HG02763 (cell line): ENCODE measurements at regions not wholly inside any gene's neighbourhood (a gene's known extent, or its start where the extent isn't known, plus 50 kb on each side); places are given as distances from the start of the nearest gene placed in this dataset.
"Not testable (repeated sequence)": the region's sequence is repeated elsewhere in the genome, so short reads cannot be mapped to it uniquely, and the experiment has no call there.

Experiments used
- ATAC-seq: cut with Tn5 transposase; IDR thresholded peaks from one replicate; pipeline ENCODE4 v1.9.1; 2021; ENCODE audit warnings: mild to moderate bottlenecking, moderate library complexity; ENCODE audit not compliant: unreplicated experiment

DNA sequence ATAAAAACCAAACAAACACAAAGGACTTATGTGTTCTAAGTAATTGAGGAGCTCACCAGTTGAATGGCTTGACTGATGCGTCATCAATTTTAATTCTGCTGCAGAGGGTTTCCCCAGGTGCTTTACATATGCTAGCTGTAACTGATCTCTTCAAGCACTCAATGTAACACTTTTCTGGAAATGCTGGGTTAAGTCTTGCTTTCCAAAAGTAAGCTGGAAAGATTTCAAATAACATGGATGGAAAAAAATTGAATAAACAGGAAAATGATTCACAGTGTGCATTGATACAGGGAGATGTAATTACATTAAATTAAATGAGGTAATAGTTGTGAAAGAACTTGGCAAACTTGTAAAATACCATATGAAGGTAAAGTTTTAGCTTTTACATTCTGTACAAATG is 186.7 kb upstream of the WDFY3 start:
- no peak for ATAC-seq

DNA sequence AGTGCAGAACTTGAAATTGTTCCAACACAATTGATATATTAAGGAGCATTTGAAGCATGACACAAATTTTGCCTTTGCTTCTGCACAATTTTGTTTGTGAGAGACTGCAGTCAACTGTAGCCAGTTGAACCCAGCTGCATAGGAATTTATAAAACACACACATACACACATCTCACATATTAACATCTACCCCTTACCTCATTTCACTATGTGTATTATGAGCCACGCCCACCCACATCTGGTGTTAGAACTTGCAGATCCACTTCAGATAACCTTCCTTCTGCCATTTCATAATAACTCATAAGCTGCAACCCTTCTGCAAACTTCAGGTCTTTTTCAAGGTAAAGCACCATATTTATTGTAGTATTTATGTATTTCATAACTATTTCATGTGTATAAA is 188.1 kb upstream of the WDFY3 start:
- no peak for ATAC-seq

DNA sequence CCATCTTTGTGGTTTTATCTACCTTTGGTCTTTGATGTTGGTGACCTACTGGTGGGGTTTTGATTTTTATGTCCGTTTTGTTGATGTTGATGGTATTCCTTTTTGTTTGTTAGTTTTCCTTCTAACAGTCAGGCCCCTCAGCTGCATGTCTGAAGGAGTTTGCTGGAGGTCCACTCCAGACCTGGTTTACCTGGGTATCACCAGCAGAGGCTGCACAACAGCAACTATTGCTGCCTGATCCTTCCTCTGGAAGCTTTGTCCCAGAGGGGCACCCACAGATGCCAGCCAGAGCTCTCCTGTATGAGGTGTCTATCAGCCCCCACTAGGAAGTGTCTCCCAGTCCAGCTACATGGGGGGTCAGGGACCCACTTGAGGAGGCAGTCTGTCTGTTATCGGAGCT is 199.3 kb upstream of the WDFY3 start:
- ATAC-seq: no peak

DNA sequence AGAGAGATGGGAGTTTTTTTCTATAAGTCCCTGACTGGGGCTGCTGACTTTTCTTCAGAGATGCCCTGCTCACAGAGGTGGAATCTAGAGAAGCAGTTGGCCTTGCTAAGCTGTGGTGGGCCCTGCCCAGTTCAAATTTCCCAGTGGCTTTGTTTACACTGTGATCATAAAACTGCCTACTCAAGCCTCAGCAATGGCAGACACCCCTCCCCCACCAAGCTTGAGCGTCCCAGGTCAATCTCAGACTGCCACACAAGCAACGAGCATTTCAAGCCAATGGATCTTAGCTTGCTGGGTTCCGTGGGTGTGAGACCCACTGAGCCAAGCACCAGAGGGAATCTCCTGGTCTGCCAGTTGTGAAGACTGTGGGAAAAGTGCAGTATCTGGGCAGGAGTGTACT is 199.8 kb upstream of the WDFY3 start:
- no peak for ATAC-seq

DNA sequence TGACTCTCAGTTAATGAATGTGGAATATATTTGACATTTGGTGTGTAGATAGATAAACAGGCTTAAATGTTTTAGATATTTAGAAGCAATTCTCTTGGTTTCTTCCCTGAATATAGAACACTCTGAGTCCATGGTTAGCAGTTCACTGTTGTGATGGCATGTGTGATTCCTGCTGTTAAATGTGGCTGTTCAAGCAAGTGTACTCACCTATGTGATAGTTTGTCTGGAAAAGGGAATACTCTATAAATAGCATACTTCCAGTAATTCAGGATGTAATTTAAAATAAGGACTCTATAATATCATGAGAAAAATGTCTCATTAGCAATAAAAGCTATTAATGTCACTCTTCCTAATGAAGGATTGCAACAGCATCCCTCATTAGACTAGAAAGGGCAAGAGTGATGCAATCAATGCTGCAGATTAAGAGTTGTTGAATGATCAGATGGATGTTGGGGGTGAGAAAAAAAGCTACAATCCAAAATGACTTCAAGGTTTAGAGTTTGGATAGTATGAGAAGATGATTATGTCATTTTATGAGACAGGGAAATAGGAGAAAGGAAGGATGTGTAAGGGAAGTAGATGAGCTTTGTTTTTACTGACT is 201.8 kb upstream of the WDFY3 start:
- ATAC-seq: no peak

DNA sequence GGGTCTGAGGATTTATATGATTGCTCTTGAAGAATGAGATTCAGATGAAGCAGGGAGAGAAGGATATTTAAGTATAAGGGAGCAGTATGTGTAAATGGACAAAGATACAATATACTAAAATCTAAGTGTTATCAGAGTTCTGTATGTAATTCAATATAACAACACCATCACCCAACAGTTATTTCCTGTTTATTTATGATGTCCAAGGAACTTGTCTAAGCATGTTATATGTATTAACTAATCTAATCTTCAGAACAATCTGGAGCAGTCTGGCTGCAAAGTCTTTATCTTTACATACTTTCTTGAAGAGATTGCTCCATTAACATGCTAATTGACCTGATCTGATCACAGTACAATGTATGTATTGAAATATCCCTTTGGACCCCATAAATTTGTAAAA is 203.8 kb upstream of the WDFY3 start:
- ATAC-seq: no peak

DNA sequence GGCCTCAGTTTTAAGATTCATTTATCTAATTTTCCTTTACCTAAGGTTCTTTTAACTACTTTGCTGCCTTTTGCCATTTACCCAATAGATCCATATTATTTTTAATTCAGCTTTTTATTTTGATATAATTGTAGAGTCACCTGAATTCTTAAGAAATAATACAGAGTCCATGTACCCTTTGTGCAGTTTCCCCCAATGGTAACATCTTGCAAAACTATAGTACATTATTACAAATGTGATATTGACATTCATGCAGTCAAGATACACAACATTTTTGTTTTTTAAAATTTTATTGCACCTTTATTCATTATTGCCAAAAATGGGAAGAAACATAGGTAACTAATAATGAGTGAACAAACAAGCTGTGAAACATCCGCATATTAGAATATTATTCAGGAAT is 208.7 kb upstream of the WDFY3 start:
- no peak for ATAC-seq

DNA sequence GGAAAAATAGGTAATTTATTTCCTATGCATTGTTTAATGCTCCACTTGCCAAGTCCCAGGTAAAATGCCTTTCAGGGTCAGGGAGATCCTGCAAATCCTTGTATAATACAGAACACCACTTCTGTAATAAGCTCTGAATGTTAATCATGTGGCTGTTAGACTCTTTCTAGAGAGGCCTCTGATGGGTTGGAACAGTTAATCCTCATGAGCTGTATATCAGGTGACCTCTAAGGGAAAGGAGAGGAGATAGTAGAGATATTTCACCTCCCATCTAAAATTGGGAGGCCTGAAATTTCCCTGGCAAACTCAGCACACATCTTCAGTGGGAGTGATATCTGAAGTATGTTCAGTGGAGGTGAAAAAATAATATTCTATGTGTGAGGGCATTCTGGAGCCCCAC is 210.6 kb upstream of the WDFY3 start:
- no peak for ATAC-seq

DNA sequence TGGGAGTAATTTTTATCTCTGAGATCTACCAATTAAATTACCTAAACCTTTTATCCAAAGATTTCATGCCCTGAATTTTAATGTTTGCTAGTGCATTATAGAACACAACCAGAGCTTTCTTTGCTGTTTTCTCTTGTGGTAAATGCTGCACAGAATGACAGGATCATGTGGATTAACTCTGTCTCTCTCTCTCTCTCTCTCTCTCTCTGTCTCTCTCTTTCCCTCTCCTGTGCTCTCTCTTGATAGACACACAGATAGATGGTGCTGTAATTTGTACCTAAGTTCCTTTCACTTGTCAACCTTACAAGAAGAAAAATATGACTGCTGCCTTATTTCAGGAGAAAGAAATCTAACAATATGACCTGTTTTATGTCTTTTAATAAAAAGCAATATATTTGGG is 211.2 kb upstream of the WDFY3 start:
- no peak for ATAC-seq

DNA sequence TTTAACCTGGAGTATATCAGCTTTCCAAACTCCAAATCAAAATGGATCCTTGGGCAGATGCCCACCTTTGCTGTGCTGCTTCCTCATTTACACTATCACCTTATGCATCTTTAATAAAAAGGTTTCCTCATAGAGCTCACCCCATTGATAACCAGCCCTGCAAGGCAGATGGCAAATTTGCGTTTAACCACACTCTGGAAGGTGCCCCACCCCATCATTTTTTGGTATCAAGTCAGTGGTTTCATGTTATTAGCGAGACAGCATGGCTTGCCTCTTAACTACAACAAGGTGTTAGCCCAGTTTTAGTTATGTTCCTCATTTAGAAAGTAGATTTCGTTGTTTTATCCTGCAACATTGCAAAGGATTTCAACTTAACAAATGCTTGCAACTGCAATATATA is 214.0 kb upstream of the WDFY3 start:
- ATAC-seq: no peak

DNA sequence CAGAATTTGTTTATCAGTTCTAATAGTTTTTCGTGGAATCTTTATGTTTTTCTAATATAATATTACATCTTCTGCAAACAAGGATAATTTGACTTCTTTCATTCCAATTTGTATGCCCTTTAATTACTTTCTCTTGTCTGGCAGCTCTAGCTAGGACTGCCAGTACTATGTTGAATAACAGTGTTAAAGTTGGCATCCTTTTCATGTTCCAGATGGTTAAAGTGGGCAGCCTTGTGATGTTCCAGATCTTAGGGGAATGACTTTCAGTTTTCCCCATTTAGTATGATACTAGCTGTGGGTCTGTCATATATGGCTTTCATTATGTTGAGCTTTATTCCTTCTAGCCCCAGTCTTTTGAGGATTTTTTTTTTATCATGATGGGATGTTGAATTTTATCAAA is 220.6 kb upstream of the WDFY3 start:
- no peak for ATAC-seq

DNA sequence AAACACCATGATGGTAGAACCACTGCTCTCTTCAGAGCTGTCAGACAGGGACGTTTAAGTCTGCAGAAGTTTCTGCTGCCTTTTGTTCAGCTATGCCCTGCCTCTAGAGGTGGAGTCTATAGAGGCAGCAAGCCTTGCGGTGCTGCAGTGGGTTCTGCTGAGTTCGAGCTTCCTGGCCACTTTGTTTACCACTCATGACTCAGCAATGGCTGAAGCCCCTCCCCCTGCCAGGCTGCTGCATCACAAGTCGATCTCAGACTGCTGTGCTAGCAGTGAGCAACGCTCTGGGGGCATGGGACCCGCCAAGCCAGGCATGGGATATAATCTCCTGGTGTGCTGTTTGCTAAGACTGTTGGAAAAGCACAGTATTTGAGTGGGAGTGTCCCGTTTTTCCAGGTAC is 229.5 kb upstream of the WDFY3 start:
- ATAC-seq: not testable (repeated sequence)

DNA sequence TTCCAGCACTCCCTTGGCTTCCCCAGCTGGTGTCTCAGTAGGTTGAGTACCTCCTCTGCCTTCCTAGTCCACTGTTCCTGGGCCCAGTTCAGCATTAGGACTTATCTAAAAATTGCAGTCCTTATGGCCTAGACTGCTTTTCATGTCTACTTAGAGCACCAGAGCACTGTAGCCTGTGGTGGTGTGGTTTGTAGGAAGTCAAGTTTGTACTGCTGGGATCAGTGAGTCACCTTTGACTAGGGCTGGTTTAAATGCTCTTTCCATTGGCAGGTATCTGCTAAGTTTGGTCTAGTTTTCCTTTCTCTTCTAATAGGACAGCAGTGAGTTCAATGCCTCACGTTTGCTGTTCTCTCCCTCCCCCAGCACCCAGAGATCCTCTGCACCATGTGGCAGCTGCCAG is 233.6 kb upstream of the WDFY3 start:
- no peak for ATAC-seq

DNA sequence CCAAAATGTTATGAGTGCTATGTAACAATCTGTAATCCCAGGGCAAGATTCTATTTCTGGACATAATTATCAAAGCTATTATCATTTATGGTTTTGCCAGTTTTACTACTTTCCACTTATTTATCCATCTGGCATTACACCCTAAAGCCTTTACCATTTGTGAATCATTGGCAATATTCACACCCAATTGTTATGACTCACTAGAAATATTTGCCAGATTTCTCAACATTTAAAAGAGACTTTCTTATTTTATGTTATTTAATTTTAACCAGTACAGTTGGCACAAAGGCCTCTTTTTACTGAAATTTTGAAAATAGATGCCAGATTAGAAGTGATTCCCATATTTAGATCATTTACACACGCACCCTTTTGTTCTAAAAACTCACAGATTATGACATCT is 242.7 kb upstream of the WDFY3 start:
- ATAC-seq: no peak

DNA sequence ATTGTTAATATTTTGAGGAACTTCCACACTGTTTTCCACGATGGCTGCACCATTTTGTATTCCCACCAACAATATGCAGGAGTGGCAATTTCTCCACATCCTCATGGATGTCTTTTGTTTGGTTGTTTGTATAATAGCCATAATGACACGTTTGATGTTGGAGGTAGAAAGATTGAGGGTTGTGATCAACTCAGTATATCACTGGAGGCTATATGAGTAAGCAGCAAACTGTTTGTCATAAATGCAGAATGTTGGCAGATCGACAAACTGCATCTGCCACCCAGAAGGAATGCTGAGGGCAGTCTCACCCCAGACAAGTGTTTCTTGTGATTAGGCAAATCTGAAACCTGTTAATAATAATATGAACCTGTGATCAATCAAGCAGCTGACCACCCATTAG is 243.9 kb upstream of the WDFY3 start:
- no peak for ATAC-seq

DNA sequence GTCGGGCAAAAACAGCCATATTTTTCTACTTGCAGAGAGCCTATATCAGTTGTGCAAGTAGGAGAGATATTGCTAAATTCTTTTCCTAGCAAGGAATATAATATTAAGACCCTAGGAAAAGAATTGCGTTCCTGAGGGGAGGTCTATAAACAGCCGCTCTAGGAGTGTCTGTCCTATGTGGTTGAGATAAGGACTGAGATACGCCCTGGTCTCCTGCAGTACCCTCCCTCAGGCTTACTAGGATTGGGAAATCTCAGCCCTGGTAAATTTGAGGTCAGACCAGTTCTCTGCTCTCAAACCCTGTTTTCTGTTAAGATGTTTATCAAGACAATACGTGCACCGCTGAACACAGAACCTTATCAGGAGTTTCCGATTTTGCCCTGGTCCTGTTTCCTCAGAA is 250.1 kb upstream of the WDFY3 start:
- ATAC-seq: not testable (repeated sequence)

DNA sequence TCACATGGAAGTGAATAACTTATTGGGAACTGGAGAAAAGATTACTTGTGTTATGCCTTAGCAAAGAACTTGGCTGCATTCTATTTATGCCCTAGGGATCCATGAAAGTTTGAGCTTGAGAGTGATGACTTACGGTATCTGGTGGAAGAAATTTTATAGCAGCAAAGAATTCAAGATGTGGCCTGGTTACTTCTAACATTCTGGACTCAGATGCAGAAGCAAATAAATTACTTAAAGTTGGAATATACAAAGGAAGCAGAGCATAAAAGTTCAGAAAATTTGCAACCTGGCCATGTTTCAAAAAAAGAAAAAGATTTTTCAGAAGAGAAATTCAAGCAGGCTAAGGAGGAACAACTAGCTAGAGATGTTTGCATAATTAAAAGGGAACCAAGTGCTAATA is 252.3 kb upstream of the WDFY3 start:
- no peak for ATAC-seq

DNA sequence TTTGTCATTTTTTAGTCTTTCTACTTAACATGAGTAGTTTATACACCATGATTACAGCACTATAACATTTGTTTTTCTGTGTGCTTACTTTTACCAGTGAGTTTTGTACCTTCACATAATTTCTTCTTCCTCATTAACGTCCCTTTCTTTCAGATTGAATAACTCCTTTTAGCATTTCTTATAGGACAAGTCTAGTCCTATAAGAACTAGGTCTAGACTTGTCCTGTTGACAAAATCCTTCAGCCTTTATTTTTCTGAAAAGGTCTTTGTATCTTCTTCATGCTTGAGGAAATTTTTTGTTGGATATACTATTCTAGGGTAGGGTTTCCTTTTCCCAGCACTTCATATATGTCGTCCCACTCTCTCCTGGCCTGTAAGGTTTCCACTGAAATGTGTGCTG is 253.3 kb upstream of the ARHGAP24 start:
- ATAC-seq: no peak

DNA sequence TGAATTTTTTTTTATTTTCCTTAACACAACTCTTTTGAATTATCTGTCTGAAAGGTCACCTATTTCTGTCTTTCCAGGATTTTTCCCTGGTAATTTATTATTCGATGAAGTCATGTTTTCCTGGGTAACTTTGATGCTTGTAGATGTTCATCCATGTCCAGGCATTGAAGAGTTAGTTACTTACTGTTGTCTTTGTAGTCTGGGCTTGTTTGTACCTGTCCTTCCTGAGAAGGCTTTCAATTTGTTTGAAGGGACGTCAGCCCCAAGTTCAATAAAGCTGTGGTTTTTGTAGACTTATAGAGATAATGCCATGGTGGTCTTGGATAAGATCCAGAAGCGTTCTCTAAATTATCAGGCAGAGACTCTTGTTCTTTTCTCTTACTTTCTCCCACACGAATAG is 252.4 kb upstream of the ARHGAP24 start:
- no peak for ATAC-seq

DNA sequence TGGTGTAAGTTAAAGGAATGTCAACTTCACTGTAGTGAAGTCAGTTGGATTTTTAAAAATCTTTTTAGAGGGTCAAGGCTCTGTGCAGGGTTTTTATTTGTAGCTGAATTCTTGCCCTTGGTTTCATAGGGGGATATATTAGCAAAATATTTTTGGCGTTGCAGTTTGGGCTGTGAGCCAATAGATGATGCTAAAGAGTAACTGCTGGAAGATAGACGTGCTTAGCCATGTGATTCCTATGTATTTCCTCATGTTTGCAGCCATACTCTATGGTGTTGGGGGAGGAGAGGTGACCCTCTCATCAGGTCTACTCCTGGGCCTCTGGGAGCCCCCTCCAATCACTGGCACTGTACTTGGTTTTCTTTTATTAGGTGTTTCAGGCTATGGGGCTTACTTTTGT is 246.7 kb upstream of the ARHGAP24 start:
- no peak for ATAC-seq

DNA sequence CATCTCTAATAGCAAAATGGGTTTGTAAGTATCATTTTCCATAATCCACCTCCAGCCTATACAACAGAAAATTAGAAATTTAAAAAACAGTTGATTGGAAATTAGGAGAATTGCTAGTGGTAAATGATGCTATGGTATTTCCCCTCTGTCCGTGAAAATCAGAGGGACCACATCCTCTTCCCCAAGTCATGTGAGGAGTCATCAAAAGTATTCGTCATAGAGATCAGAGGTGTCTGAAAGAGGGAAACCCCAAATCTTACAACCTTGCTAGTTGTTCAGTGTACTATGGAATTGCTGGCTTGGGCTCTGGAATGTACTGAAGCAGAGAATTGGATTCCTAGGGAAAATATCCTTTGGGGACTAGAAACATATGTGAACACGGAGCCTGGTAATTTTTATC is 241.4 kb upstream of the ARHGAP24 start:
- ATAC-seq: no peak

DNA sequence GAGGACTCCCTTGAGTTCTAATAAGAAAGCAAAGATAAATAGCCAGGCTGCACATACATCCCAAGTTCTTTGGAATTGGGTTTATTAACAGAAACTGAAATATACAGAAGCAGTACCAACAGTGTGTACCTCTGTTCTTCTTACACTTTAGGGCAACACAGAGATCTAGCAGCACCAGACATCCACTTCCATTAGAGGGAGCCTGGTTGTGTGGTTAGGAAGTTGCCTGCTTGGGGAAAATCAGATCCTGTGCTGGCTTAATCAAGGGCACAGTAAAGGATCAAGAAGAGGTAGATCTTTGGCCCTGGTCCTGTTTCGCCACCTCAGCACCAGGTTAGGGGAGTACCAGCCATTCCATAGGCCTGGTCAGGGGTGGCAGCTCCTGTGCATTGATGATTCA is 231.1 kb upstream of the ARHGAP24 start:
- no peak for ATAC-seq

DNA sequence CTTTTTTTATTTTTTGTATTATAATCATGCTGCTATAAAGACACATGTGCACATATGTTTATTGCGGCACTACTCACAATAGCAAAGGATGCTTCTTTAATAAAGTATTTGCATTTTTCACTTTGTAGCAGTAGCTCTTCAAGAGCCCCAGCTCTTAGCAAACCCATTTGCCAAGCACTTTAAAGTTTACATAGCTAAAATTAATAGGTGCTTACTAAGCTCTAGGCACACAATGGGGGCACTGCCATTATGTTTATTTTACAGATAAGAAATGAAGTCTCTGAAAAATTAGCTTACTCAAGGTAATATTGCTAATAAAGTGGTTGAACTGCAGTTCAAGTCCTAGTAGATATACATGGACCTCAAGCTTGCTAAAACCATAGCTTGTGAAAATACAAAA is 230.3 kb upstream of the ARHGAP24 start:
- ATAC-seq: no peak

DNA sequence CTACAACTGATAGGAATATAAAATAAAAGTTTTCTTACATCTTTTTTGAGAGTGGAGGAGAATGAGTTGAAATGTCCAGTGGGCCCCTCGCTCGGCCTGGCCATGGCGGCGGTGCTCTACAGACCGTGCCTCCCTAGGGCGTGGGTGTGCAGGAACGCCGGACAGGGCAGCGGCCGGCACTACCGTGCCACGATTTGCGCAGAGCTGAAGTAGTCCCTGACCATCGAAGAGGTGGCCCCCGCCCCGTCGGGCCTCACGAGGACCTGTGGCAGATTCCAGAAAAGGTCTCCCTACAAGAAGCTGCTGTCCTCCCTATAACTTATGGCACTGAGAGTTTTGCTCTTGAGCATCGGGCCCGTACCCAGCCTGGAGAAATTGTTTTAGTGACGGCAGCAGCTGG is 228.9 kb upstream of the ARHGAP24 start:
- ATAC-seq: no peak
